Middle frontal gyrus (tissue), 1 donor: ENCODE measurements at regions not wholly inside any gene's neighbourhood (a gene's known extent, or its start where the extent isn't known, plus 50 kb on each side); places are given as distances from the start of the nearest gene placed in this dataset.

Experiments
- DNase-seq: peaks from one replicate; pipeline ENCODE4 v3.0.0-alpha.2; 2015; ENCODE audit warnings: low spot score; ENCODE audit errors: extremely low spot score

GRCh38 chr18:57918601-57919000 is 115.5 kb upstream of the ATP8B1 start:
- no peak for DNase-seq

GRCh38 chr18:57916684-57917083 is 113.6 kb upstream of the ATP8B1 start:
- DNase-seq = no peak

GRCh38 chr18:57915865-57916582 is 112.9 kb upstream of the ATP8B1 start:
- peak; percentile 63 for DNase-seq

GRCh38 chr18:57915248-57915647 is 112.1 kb upstream of the ATP8B1 start:
- DNase-seq = peak; percentile 43

GRCh38 chr18:57913686-57914085 is 110.6 kb upstream of the ATP8B1 start:
- DNase-seq = no peak

GRCh38 chr18:57910817-57911216 is 107.7 kb upstream of the ATP8B1 start:
- DNase-seq = no peak

- DNase-seq = no peak
Observed at GRCh38 chr18:57910134-57910533, 107.0 kb upstream of the ATP8B1 start.

- no peak for DNase-seq
Observed at GRCh38 chr18:57909620-57910019, 106.5 kb upstream of the ATP8B1 start.

GRCh38 chr18:57908092-57908491 is 105.0 kb upstream of the ATP8B1 start:
- no peak for DNase-seq

- no peak for DNase-seq
Observed at GRCh38 chr18:57907550-57907949, 104.4 kb upstream of the ATP8B1 start.

GRCh38 chr18:57906852-57907251 is 103.7 kb upstream of the ATP8B1 start:
- DNase-seq = no peak

- no peak for DNase-seq
Observed at GRCh38 chr18:57904535-57904934, 101.4 kb upstream of the ATP8B1 start.

- no peak for DNase-seq
Observed at GRCh38 chr18:57902721-57903120, 99.6 kb upstream of the ATP8B1 start.

GRCh38 chr18:57901825-57902589 is 98.9 kb upstream of the ATP8B1 start:
- no peak for DNase-seq

- DNase-seq = no peak
Observed at GRCh38 chr18:57900906-57901435, 97.9 kb upstream of the ATP8B1 start.

- no peak for DNase-seq
Observed at GRCh38 chr18:57898506-57899124, 95.5 kb upstream of the ATP8B1 start.

GRCh38 chr18:57895182-57895581 is 92.1 kb upstream of the ATP8B1 start:
- no peak for DNase-seq

- no peak for DNase-seq
Observed at GRCh38 chr18:57891707-57892391, 88.7 kb upstream of the ATP8B1 start.

- no peak for DNase-seq
Observed at GRCh38 chr18:57890266-57890665, 87.2 kb upstream of the ATP8B1 start.

GRCh38 chr18:57889841-57890240 is 86.7 kb upstream of the ATP8B1 start:
- no peak for DNase-seq

- DNase-seq = no peak
Observed at GRCh38 chr18:57887543-57888383, 84.6 kb upstream of the ATP8B1 start.
